HEK293 (cell line): ENCODE measurements at regions not wholly inside any gene's neighbourhood (a gene's known extent, or its start where the extent isn't known, plus 50 kb on each side); places are given as distances from the start of the nearest gene placed in this dataset.

Experiments
- CTCF ChIA-PET: fragments of 350-600 bp; formaldehyde crosslinking; extraction: SDS; loops from one replicate; lab custom pipeline; 2021; ENCODE audit warnings: antibody characterized with exemption; lab: Yijun Ruan, JAX
- POLR2A ChIA-PET: fragments of 300-600 bp; formaldehyde crosslinking; extraction: SDS; loops from one replicate; lab custom pipeline; 2020; ENCODE audit warnings: antibody characterized with exemption, inconsistent platforms; lab: Yijun Ruan, JAX
- H3K27ac ChIP-seq: fragments of 200-500 bp; sonication (Bioruptor generic); 2 replicates; pipeline ENCODE4 v1.5.1; 2014; ENCODE audit warnings: low read depth, low read length, control low read depth, inconsistent platforms; ENCODE audit errors: extremely low read depth
- H3K36me3 ChIP-seq, 2 experiments: fragments of 200-500 bp in 1 of 2; sonication (Bioruptor generic) in 1 of 2; 1 replicate in 1 of 2; 2 replicates in 1 of 2; pipeline ENCODE4 v1.5.1; 2014 to 2017; ENCODE audit warnings: inconsistent platforms in 2 of 2, low read length in 2 of 2; ENCODE audit not compliant: control insufficient read depth in 2 of 2, insufficient read depth in 1 of 2
- H3K4me1 ChIP-seq: fragments of 200-500 bp; sonication (Bioruptor generic); 2 replicates; pipeline ENCODE4 v1.5.1; 2014; ENCODE audit warnings: mild to moderate bottlenecking, low read length, inconsistent platforms; ENCODE audit not compliant: control insufficient read depth, insufficient read depth
- H3K4me3 ChIP-seq: 2 replicates; pipeline ENCODE4 v1.5.1; 2011; ENCODE audit warnings: low read depth, mild to moderate bottlenecking, control low read depth, low read length, moderate library complexity
- H3K9me3 ChIP-seq: fragments of 200-500 bp; sonication (Bioruptor generic); 2 replicates; pipeline ENCODE4 v1.5.1; 2014; ENCODE audit warnings: low read depth, low read length, inconsistent platforms; ENCODE audit not compliant: control insufficient read depth, insufficient read depth
- KLF9 ChIP-seq: fragments of 450-650 bp; formaldehyde crosslinking; IDR thresholded peaks from 2 replicates; pipeline ENCODE4 v1.5.1; 2016; ENCODE audit warnings: missing biosample characterization, missing genetic modification characterization, low read depth
- RBAK ChIP-seq: fragments of 450-650 bp; formaldehyde crosslinking; IDR thresholded peaks from 2 replicates; pipeline ENCODE4 v1.5.1; 2016; ENCODE audit warnings: missing biosample characterization, missing genetic modification characterization
- TCF7L2 ChIP-seq: IDR thresholded peaks from 2 replicates; pipeline ENCODE4 v1.6.1; 2011; ENCODE audit warnings: low read depth, mild to moderate bottlenecking, inconsistent platforms, low read length, moderate library complexity, borderline replicate concordance
- ZEB2 ChIP-seq: fragments of 450-650 bp; formaldehyde crosslinking; IDR thresholded peaks from 2 replicates; pipeline ENCODE4 v1.5.1; 2016; ENCODE audit warnings: missing biosample characterization, missing genetic modification characterization
- ZFP41 ChIP-seq: fragments of 450-650 bp; formaldehyde crosslinking; IDR thresholded peaks from 2 replicates; pipeline ENCODE4 v1.5.1; 2016; ENCODE audit warnings: missing biosample characterization, missing genetic modification characterization, borderline replicate concordance
- ZNF114 ChIP-seq: fragments of 450-650 bp; formaldehyde crosslinking; IDR thresholded peaks from 2 replicates; pipeline ENCODE4 v1.5.0; 2017; ENCODE audit warnings: missing biosample characterization, missing genetic modification characterization
- ZNF121 ChIP-seq: fragments of 450-650 bp; formaldehyde crosslinking; IDR thresholded peaks from 2 replicates; pipeline ENCODE4 v1.5.1; 2016; ENCODE audit warnings: missing biosample characterization, missing genetic modification characterization
- ZNF155 ChIP-seq: fragments of 450-650 bp; formaldehyde crosslinking; IDR thresholded peaks from 2 replicates; pipeline ENCODE4 v1.5.1; 2016; ENCODE audit warnings: missing biosample characterization, missing genetic modification characterization
- ZNF184 ChIP-seq: fragments of 450-650 bp; IDR thresholded peaks from 2 replicates; pipeline ENCODE4 v1.5.1; 2018; ENCODE audit warnings: missing biosample characterization, mild to moderate bottlenecking, missing genetic modification characterization
- ZNF266 ChIP-seq: fragments of 450-650 bp; formaldehyde crosslinking; IDR thresholded peaks from 2 replicates; pipeline ENCODE4 v1.5.1; 2016; ENCODE audit warnings: missing biosample characterization, missing genetic modification characterization, low read depth
- ZNF423 ChIP-seq: fragments of 450-650 bp; formaldehyde crosslinking; IDR thresholded peaks from 2 replicates; pipeline ENCODE4 v1.5.1; 2016; ENCODE audit warnings: missing biosample characterization, missing genetic modification characterization
- ZNF426 ChIP-seq: fragments of 450-650 bp; formaldehyde crosslinking; IDR thresholded peaks from 2 replicates; pipeline ENCODE4 v1.5.1; 2017; ENCODE audit warnings: missing biosample characterization, missing genetic modification characterization, mild to moderate bottlenecking, inconsistent platforms, moderate library complexity
- ZNF544 ChIP-seq: fragments of 450-650 bp; formaldehyde crosslinking; IDR thresholded peaks from 2 replicates; pipeline ENCODE4 v1.5.0; 2017; ENCODE audit warnings: missing biosample characterization, missing genetic modification characterization
- ZNF561 ChIP-seq: fragments of 450-650 bp; IDR thresholded peaks from 2 replicates; pipeline ENCODE4 v1.5.1; 2018; ENCODE audit warnings: missing biosample characterization, missing genetic modification characterization, borderline replicate concordance
- ZNF571 ChIP-seq: fragments of 450-650 bp; formaldehyde crosslinking; IDR thresholded peaks from 2 replicates; pipeline ENCODE4 v1.5.0; 2017; ENCODE audit warnings: missing biosample characterization, missing genetic modification characterization
- ZNF701 ChIP-seq: fragments of 450-650 bp; formaldehyde crosslinking; IDR thresholded peaks from 2 replicates; pipeline ENCODE4 v1.5.1; 2016; ENCODE audit warnings: missing biosample characterization, missing genetic modification characterization
- ZNF843 ChIP-seq: fragments of 450-650 bp; formaldehyde crosslinking; IDR thresholded peaks from 2 replicates; pipeline ENCODE4 v1.5.1; 2016; ENCODE audit warnings: missing biosample characterization, missing genetic modification characterization
- TF ChIP-seq, protein P1 (sequence below): fragments of 450-650 bp; formaldehyde crosslinking; IDR thresholded peaks from 2 replicates; pipeline ENCODE4 v1.5.1; 2016; ENCODE audit warnings: missing biosample characterization, missing genetic modification characterization
- TF ChIP-seq, protein P2 (sequence below): fragments of 450-650 bp; formaldehyde crosslinking; IDR thresholded peaks from 2 replicates; pipeline ENCODE4 v1.5.1; 2017; ENCODE audit warnings: missing biosample characterization, missing genetic modification characterization
- TF ChIP-seq, protein P3 (sequence below): fragments of 450-650 bp; formaldehyde crosslinking; IDR thresholded peaks from 2 replicates; pipeline ENCODE4 v1.5.1; 2016; ENCODE audit warnings: missing biosample characterization, missing genetic modification characterization

DNA sequence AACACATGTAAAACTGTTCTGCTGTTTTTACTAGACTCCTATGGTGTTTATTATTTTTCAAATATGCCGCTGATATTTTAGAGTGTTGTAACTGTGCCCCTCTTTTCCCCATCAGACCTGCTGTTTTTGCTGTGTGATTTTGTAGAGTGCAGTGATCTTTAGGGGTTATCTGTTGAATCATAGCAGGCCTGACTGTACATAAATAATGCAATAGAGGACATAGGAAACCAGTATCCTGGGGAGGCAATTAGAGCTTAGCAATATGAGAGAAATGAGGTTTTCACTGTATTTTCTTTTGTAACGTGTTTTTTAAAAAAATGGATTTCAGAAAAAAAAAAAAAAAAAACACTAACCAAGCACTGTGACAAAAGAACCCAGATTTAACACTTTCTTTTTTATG, 662.2 kb downstream of the TOX3 start (continued):
- TF ChIP-seq, protein P1, sequence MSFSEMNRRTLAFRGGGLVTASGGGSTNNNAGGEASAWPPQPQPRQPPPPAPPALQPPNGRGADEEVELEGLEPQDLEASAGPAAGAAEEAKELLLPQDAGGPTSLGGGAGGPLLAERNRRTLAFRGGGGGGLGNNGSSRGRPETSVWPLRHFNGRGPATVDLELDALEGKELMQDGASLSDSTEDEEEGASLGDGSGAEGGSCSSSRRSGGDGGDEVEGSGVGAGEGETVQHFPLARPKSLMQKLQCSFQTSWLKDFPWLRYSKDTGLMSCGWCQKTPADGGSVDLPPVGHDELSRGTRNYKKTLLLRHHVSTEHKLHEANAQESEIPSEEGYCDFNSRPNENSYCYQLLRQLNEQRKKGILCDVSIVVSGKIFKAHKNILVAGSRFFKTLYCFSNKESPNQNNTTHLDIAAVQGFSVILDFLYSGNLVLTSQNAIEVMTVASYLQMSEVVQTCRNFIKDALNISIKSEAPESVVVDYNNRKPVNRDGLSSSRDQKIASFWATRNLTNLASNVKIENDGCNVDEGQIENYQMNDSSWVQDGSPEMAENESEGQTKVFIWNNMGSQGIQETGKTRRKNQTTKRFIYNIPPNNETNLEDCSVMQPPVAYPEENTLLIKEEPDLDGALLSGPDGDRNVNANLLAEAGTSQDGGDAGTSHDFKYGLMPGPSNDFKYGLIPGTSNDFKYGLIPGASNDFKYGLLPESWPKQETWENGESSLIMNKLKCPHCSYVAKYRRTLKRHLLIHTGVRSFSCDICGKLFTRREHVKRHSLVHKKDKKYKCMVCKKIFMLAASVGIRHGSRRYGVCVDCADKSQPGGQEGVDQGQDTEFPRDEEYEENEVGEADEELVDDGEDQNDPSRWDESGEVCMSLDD (tag by site-specific recombination): no peak
- TF ChIP-seq ZNF571 (tag by site-specific recombination) (no peak), ZFP41 (no peak), ZNF114 (tag by site-specific recombination) (no peak), ZEB2 (tag by site-specific recombination) (no peak), KLF9 (no peak), ZNF266 (tag by site-specific recombination) (no peak), ZNF121 (no peak), RBAK (tag by site-specific recombination) (no peak)

DNA sequence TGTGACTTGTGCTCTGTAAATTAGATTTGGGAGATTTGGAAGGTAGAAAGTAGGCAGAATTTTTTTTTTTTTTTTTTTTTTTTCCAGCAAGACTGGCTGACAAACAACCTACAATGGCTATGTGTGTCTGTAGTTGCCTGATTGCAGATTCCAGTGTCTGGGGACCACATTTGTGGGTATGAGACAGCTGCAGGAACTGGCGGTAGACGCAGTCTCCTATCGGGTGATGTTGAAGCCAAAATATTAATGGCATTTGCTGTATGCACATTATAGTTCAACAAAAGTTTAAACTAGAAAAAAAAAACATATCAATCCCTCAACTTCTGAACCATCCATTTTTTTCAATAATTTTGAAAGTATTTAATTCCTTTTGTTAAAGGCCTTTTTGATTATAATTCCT, 665.2 kb downstream of the TOX3 start:
- Histone ChIP-seq H3K4me3 (no peak overlapping the region), H3K9me3 (no peaks in the 10 kb centered on the region), H3K27ac (no peak overlapping the region), H3K36me3 (no peaks in the 10 kb centered on the region), H3K4me1 (no peaks in the 10 kb centered on the region)
- CTCF ChIA-PET: no interaction called here
- POLR2A ChIA-PET: no interaction called here
- TF ChIP-seq TCF7L2 (no peak), ZNF544 (tag by site-specific recombination) (no peak), ZNF701 (tag by site-specific recombination) (no peak), ZEB2 (tag by site-specific recombination) (no peak), ZNF266 (tag by site-specific recombination) (no peak), ZNF155 (tag by site-specific recombination) (no peak), ZNF423 (no peak), ZNF571 (tag by site-specific recombination) (no peak)
- TF ChIP-seq, protein P2, sequence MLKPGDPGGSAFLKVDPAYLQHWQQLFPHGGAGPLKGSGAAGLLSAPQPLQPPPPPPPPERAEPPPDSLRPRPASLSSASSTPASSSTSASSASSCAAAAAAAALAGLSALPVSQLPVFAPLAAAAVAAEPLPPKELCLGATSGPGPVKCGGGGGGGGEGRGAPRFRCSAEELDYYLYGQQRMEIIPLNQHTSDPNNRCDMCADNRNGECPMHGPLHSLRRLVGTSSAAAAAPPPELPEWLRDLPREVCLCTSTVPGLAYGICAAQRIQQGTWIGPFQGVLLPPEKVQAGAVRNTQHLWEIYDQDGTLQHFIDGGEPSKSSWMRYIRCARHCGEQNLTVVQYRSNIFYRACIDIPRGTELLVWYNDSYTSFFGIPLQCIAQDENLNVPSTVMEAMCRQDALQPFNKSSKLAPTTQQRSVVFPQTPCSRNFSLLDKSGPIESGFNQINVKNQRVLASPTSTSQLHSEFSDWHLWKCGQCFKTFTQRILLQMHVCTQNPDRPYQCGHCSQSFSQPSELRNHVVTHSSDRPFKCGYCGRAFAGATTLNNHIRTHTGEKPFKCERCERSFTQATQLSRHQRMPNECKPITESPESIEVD: no peak
- TF ChIP-seq, protein P3, sequence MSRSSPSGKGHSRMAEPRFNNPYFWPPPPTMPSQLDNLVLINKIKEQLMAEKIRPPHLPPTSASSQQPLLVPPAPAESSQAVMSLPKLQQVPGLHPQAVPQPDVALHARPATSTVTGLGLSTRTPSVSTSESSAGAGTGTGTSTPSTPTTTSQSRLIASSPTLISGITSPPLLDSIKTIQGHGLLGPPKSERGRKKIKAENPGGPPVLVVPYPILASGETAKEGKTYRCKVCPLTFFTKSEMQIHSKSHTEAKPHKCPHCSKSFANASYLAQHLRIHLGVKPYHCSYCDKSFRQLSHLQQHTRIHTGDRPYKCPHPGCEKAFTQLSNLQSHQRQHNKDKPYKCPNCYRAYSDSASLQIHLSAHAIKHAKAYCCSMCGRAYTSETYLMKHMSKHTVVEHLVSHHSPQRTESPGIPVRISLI (tag by site-specific recombination): no peak

DNA sequence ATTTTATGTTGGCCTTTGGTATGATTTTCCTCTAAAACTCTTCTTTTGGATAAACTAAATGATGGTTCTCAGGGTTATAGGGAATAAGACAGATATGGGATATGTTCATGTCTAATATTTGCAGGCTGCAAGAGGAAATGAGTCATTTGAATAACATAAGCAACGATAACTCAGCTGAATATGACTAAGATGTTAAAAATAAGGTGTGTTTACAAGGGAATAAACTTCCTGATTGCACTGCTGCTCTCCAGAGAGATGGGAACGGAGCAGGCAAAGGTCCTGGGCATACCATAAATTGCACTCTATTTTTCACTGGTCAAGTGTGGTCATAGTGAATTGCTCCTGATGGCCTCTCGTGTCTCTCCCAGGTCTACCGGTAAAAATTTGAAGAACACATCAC, 666.2 kb downstream of the TOX3 start:
- no peaks in the 10 kb centered on the region for H3K36me3 ChIP-seq
- ChIA-PET CTCF (no interaction called here), POLR2A (no interaction called here)
- no peaks in the 10 kb centered on the region for H3K4me1 ChIP-seq
- no peak overlapping the region for H3K4me3 ChIP-seq
- no peak for TF ChIP-seq ZNF843 (tag by site-specific recombination)
- no peak for TF ChIP-seq ZNF426 (tag by site-specific recombination)
- TF ChIP-seq ZNF184 (tag by site-specific recombination): no peak
- TF ChIP-seq ZNF561 (tag by site-specific recombination): no peak
- no peak for TF ChIP-seq ZNF266 (tag by site-specific recombination)
- H3K9me3 ChIP-seq: no peaks in the 10 kb centered on the region
- no peak overlapping the region for H3K27ac ChIP-seq
